Activated naive CD4-positive, alpha-beta T cell treated with anti-CD3 and anti-CD28 coated beads for 36 hours (primary cell): ENCODE measurements at regions not wholly inside any gene's neighbourhood (a gene's known extent, or its start where the extent isn't known, plus 50 kb on each side); places are given as distances from the start of the nearest gene placed in this dataset.

Experiments used
- CTCF ChIA-PET: fragments of 350-600 bp; sonication (Branson Sonifier 250); formaldehyde crosslinking; loops from one replicate; lab custom pipeline; 2021; ENCODE audit warnings: antibody characterized with exemption; lab: Charles Lee
- DNase-seq: peaks from one replicate; pipeline ENCODE4 v3.0.0-alpha.2; 2020
- H3K27ac Mint-ChIP-seq: one replicate; pipeline ENCODE4 v1.8.0; 2021; ENCODE audit warnings: mild to moderate bottlenecking, mixed read lengths
- H3K27me3 Mint-ChIP-seq: one replicate; pipeline ENCODE4 v1.8.0; 2021; ENCODE audit warnings: low read depth, mixed read lengths
- H3K36me3 Mint-ChIP-seq: one replicate; pipeline ENCODE4 v1.8.0; 2021; ENCODE audit warnings: low read depth, mixed read lengths
- H3K4me1 Mint-ChIP-seq: one replicate; pipeline ENCODE4 v1.8.0; 2021; ENCODE audit warnings: low read depth, mixed read lengths
- H3K4me3 Mint-ChIP-seq: one replicate; pipeline ENCODE4 v1.8.0; 2021; ENCODE audit warnings: mild to moderate bottlenecking, moderate library complexity, mixed read lengths
- H3K9me3 Mint-ChIP-seq: one replicate; pipeline ENCODE4 v1.8.0; 2021; ENCODE audit warnings: mixed read lengths
- intact Hi-C: fragments of 100-400 bp; cut with micrococcal nuclease; formaldehyde crosslinking; loops from one replicate; pipeline ENCODE4 v1.15.1; 2023

GRCh38 chr11:116420770-116421528 lies 351.8 kb downstream of the BUD13 start:
- CTCF ChIA-PET: interaction anchor here (0.7 kb wide), 1 partner anchor 79 kb away, joined by 3 read pairs; no protein-coding TSS in a partner anchor
- no peak overlapping the region for H3K4me3 Mint-ChIP-seq
- H3K27me3 Mint-ChIP-seq: peaks cover 4% of the 10 kb centered on the region
- no peak for DNase-seq
- no peak overlapping the region for H3K27ac Mint-ChIP-seq
- H3K36me3 Mint-ChIP-seq: no peaks in the 10 kb centered on the region
- no peaks in the 10 kb centered on the region for H3K4me1 Mint-ChIP-seq
- no peaks in the 10 kb centered on the region for H3K9me3 Mint-ChIP-seq
- intact Hi-C loops: no loop called here

DNA sequence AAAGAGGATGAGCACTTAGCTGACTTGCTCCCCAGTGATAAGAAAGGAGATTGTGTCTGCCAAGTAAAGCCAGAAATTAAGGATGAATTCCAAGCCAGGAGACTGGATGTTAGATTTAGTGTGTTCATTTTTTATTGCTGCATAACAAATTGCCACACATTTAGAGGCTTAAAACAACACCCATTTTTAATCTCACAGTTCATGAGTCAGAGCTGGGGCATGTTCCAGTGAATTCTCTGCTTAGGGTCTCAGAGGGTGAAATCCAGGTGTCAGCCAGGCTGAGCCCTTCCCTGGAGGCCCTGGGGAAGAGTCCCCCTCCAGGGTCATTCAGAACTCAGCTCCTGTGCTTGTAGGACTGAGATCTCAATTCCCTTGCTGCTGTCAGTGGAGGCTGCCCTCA lies 352.8 kb downstream of the BUD13 start:
- no peak overlapping the region for H3K27ac Mint-ChIP-seq
- no peak for DNase-seq
- no peaks in the 10 kb centered on the region for H3K36me3 Mint-ChIP-seq
- no peak overlapping the region for H3K4me3 Mint-ChIP-seq
- CTCF ChIA-PET: interaction anchor here (0.7 kb wide), 1 partner anchor 80 kb away, joined by 3 read pairs; no protein-coding TSS in a partner anchor
- no peaks in the 10 kb centered on the region for H3K4me1 Mint-ChIP-seq
- H3K27me3 Mint-ChIP-seq: peaks cover 4% of the 10 kb centered on the region
- no peaks in the 10 kb centered on the region for H3K9me3 Mint-ChIP-seq
- intact Hi-C loops: no loop called here

DNA sequence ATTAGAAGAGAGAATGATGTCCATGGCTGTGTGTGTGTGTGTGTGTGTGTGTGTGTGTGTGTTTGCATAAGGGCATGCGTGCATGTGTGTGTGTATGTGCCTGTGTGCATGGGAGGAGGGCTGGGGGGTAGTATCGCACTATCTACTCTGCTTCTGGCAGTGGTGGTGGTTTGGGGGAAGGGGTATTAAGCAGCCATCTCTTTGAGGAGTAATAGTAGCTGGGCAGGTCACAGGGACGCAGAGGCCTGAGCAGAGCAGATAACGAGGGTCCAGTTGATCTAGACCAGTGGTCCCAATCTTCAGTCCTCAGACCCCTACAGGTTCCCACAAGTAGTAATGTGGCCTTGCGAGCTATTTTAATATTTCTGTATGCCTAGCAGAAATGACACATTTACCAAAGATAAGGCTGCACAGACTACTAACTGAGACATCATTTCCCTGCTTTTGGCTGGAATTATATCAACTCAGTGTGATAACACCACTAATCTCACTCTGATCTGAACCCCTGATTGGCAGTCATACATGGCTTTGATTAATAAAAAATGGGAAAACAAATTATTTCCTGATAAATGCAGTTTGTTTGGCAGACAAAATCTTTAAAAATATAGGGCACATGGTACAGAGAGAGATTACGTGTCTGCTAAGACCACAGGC lies 354.3 kb downstream of the BUD13 start:
- intact Hi-C loops: no loop called here
- H3K4me3 Mint-ChIP-seq: no peak overlapping the region
- H3K4me1 Mint-ChIP-seq: no peaks in the 10 kb centered on the region
- no peaks in the 10 kb centered on the region for H3K9me3 Mint-ChIP-seq
- DNase-seq: no peak
- H3K27ac Mint-ChIP-seq: no peak overlapping the region
- H3K27me3 Mint-ChIP-seq: peaks cover 4% of the 10 kb centered on the region
- CTCF ChIA-PET: interaction anchor here (0.6 kb wide), 1 partner anchor 273 kb away, joined by 3 read pairs; no protein-coding TSS in a partner anchor
- no peaks in the 10 kb centered on the region for H3K36me3 Mint-ChIP-seq

DNA sequence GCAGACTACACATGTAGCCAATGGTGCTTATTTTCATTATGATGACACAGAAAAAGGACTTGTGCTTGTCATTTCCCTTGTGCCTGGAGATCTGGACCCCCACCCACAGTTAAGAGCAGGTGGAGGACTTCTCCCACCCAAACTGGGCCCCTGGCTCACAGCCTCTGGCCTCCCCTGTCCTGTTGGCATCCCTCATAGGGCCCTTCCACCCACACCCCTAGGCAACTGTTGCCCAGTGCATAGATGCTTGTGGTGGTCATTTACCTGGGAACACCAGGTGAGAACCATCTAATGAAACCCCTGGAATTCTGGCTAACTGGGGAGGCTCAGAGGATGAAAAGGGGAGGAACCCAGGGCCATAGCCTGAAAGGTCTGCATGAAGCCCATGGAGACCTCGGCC lies 355.9 kb downstream of the BUD13 start:
- H3K4me1 Mint-ChIP-seq: no peaks in the 10 kb centered on the region
- no peaks in the 10 kb centered on the region for H3K36me3 Mint-ChIP-seq
- intact Hi-C loops: no loop called here
- H3K9me3 Mint-ChIP-seq: no peaks in the 10 kb centered on the region
- CTCF ChIA-PET: no interaction called here
- H3K27me3 Mint-ChIP-seq: peaks cover 8% of the 10 kb centered on the region
- H3K4me3 Mint-ChIP-seq: no peak overlapping the region
- no peak overlapping the region for H3K27ac Mint-ChIP-seq
- DNase-seq: no peak

- CTCF ChIA-PET: no interaction called here
- Mint-ChIP-seq H3K36me3 (no peaks in the 10 kb centered on the region), H3K4me3 (no peak overlapping the region)
Observed at GRCh38 chr11:116415095-116415494, 357.7 kb downstream of the BUD13 start.

DNA sequence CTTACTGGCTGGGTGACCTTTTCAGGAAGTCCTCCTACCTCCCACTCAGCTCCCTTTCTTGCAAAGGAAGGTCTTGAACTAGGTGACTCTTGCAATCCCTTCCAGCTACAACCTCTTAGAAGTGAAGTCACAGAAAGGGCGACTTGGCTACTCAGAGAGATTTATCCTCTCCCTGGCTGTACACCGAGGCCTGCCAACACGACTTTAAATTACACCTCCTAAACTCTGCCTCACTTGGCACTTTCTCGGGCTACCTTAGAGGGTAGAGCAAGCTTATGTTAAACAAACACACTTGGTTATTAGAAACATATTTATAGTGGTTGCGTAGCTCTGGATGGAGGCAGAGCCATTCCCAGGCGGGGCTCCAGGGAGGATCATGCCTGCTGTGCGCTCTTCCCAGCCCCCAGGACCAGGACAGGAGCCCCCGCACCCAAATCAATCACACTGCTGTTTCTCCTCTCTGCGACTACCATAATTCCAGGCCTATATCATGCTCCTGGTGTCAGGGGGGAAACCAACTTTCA lies 358.4 kb downstream of the BUD13 start:
- DNase-seq: no peak
- peaks cover 10% of the 10 kb centered on the region for H3K27me3 Mint-ChIP-seq
- H3K27ac Mint-ChIP-seq: no peak overlapping the region
- no peaks in the 10 kb centered on the region for H3K9me3 Mint-ChIP-seq
- no peaks in the 10 kb centered on the region for H3K36me3 Mint-ChIP-seq
- no peak overlapping the region for H3K4me3 Mint-ChIP-seq
- intact Hi-C loops: no loop called here
- CTCF ChIA-PET: no interaction called here
- no peaks in the 10 kb centered on the region for H3K4me1 Mint-ChIP-seq

More at GRCh38 chr11:116415095-116415494, 357.7 kb downstream of the BUD13 start:
- DNase-seq: no peak
- Mint-ChIP-seq H3K27ac (no peak overlapping the region), H3K4me1 (no peaks in the 10 kb centered on the region), H3K9me3 (no peaks in the 10 kb centered on the region), H3K27me3 (peaks cover 8% of the 10 kb centered on the region)
- intact Hi-C loops: no loop called here

DNA sequence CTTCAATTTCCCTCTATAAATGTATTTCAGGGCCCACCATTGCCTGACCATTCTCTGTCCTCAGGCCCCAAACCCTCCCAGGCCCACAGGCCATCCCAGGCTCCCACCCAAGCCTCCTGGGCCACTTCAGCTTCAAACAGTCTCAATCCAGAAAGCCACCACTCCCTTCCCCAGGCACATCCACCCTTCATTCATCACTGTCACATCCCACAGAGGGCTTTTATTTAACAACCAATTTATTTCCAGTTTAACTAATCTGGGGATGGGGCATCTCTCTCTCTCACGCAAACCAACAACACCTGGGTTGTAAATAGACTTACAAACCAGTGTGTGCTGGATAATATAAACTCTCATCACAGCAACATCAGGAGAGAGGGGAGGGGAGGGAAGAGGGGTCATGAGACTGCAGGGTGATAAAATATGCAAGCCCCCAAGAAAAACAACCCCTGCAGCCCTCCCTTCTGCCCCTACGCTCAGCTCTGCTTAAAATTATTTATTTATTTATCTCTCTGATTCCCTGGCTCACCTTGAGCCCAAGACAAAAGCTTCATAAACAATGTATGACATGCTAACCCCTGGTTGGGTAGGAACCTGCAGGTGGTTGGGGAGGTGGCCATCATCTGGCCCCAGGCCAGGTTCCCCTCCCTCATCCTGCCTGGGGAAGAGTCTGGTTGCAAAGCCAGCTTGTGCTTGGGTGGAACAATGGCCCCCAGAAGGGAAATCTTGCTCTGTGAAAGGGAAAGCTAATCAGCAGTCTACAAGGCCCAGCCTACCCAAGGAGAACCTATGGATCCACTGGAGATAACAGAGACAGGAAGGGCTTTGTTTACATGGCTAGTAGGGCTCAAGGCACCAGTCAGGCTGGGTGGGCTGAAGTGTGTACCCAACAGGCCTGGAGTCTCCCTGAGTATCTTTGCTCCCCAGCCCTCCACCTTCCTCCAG lies 359.2 kb downstream of the BUD13 start:
- no peak overlapping the region for H3K4me3 Mint-ChIP-seq
- no peaks in the 10 kb centered on the region for H3K36me3 Mint-ChIP-seq
- DNase-seq: no peak
- H3K4me1 Mint-ChIP-seq: no peaks in the 10 kb centered on the region
- intact Hi-C loops: no loop called here
- no peak overlapping the region for H3K27ac Mint-ChIP-seq
- CTCF ChIA-PET: no interaction called here
- H3K9me3 Mint-ChIP-seq: no peaks in the 10 kb centered on the region
- peaks cover 10% of the 10 kb centered on the region for H3K27me3 Mint-ChIP-seq

DNA sequence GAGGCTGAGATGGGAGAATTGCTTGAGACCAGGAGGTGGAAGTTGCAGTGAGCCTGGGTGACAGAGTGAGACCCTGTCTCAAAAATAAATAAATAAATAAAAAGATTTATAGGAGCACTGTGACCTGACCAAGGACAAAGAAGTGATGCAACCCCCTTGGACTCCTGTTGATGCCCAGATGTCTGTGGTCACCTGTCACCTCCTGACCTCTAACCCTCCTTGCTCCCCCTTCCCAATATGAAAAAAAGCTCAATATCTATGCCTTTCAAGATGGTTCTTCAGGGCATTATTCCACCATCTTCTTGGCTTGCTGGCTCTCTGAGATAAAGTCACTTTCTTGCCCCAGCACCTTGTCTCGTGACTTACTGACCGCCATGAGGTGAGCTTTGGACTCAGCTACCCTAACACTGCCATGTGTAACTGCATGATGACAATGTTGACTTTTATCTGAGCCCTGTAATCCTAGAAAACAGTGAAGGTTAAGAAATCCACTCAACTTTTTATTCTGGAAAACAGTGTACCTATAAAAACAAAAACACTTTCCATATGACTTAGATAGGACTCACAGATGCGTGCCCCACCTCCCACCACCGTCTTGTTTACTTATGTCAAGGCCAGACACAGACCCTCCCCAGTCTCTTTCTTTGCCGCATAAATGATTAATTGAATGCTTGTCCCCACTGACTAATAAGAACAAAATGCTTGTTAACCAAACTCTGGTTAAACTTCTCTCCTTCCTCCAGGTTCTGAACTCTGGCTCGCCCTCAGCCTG lies 360.5 kb downstream of the BUD13 start:
- no peaks in the 10 kb centered on the region for H3K9me3 Mint-ChIP-seq
- intact Hi-C loops: no loop called here
- H3K27me3 Mint-ChIP-seq: peaks cover 9% of the 10 kb centered on the region
- CTCF ChIA-PET: no interaction called here
- no peak for DNase-seq
- H3K27ac Mint-ChIP-seq: no peak overlapping the region
- no peaks in the 10 kb centered on the region for H3K4me1 Mint-ChIP-seq
- no peak overlapping the region for H3K4me3 Mint-ChIP-seq
- no peaks in the 10 kb centered on the region for H3K36me3 Mint-ChIP-seq

GRCh38 chr11:116409238-116409637 lies 363.5 kb downstream of the BUD13 start:
- intact Hi-C loops: no loop called here
- H3K4me3 Mint-ChIP-seq: no peak overlapping the region
- H3K36me3 Mint-ChIP-seq: no peaks in the 10 kb centered on the region
- H3K27ac Mint-ChIP-seq: no peak overlapping the region
- no peaks in the 10 kb centered on the region for H3K9me3 Mint-ChIP-seq
- no peak for DNase-seq
- peaks cover 8% of the 10 kb centered on the region for H3K27me3 Mint-ChIP-seq
- CTCF ChIA-PET: no interaction called here
- H3K4me1 Mint-ChIP-seq: no peaks in the 10 kb centered on the region

DNA sequence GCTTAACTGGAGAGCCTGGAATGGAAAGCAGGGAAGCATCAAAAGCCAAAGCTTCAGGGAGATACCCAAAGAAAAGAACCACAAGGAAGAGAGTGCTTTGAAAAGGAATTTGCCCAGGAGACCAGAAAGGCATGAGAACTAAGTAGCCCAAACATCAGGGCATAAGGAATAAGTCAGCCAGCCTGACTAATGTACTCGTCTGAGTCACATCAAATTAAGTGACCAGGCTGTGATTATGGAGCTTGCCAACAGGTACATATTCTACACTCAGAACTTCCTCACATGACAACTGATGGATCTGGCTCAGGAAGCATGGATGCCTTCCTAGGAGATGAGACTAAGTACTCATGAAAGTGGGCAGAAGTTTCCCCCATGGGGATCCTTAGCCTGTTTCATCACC lies 366.7 kb downstream of the BUD13 start:
- no peaks in the 10 kb centered on the region for H3K36me3 Mint-ChIP-seq
- H3K4me1 Mint-ChIP-seq: no peaks in the 10 kb centered on the region
- no peaks in the 10 kb centered on the region for H3K9me3 Mint-ChIP-seq
- no peak overlapping the region for H3K27ac Mint-ChIP-seq
- CTCF ChIA-PET: no interaction called here
- intact Hi-C loops: no loop called here
- H3K4me3 Mint-ChIP-seq: no peak overlapping the region
- peaks cover 4% of the 10 kb centered on the region for H3K27me3 Mint-ChIP-seq
- DNase-seq: no peak

DNA sequence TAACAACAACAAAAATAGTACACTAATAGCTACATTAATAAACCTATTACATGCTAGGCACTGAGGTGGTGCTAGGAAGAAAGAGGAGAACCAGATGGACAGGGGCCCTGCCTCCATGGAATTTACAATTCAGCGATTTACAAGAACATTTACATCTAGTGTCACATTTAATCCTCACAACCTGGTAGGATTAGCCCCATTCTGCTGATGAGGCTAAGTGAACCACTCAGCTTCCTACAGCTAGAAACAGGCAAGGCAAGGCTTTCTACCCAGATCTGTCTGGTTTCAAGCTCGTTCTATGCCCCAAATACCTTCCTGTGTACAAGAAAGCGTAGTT lies 368.4 kb downstream of the BUD13 start:
- Mint-ChIP-seq H3K27ac (no peak overlapping the region), H3K27me3 (no peaks in the 10 kb centered on the region), H3K36me3 (no peaks in the 10 kb centered on the region), H3K4me1 (no peaks in the 10 kb centered on the region), H3K4me3 (no peak overlapping the region), H3K9me3 (no peaks in the 10 kb centered on the region)
- CTCF ChIA-PET: no interaction called here
- DNase-seq: no peak
- intact Hi-C loops: no loop called here
